D721Med (cell line): ENCODE measurements at regions not wholly inside any gene's neighbourhood (a gene's known extent, or its start where the extent isn't known, plus 50 kb on each side); places are given as distances from the start of the nearest gene placed in this dataset.

Source experiments
- DNase-seq: peaks from one replicate; pipeline ENCODE4 v3.0.0; 2011; ENCODE audit warnings: low spot score; ENCODE audit not compliant: insufficient read length
- FAIRE-seq: peaks from 2 replicates; lab custom pipeline; 2011; peaks lifted over from hg19 to GRCh38; lab: Jason Lieb, UNC
- CTCF ChIP-seq: IDR thresholded peaks from 2 replicates; pipeline ENCODE4 v1.5.1; 2012; ENCODE audit warnings: mild to moderate bottlenecking, control low read depth; ENCODE audit not compliant: insufficient read depth; ENCODE audit errors: missing control alignments

GRCh38 chr6:133594652-133595110, 294.2 kb upstream of the TCF21 start:
- no peak for TF ChIP-seq CTCF
- FAIRE-seq (no peak), DNase-seq (no peak)

DNA sequence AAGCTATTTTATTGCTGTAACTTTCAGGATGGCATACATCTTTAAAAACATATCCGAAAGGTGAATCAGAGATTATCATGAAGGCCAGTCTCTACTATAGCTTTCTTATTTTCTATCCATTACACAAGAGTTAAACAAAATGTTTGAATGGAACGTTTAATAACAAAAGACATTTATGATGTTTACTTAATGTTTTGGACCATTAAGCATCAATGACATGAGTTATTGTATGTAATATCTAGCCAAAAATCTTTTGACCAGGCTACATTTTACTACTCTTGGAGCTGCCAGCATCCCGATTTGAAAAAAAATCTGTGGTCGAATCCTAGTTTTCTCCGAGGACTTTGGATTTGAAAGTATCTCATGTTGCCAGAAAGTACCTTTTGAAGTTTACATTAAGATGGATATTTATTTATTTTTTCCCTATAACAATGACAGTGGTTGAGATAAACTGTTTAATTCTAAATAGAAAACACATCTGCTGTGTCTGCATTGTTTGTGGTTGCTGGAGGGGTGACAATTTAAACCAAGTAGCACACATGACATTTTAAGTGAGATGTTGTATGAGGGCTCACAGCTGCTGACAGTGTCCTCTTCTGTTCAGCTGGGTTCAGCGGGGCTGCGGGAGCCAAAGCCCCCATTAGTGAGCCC, 293.7 kb upstream of the TCF21 start:
- no peak for TF ChIP-seq CTCF
- no peak for DNase-seq
- no peak for FAIRE-seq

- DNase-seq (no peak), FAIRE-seq (no peak)
- TF ChIP-seq CTCF = no peak
Observed at GRCh38 chr6:133606852-133607251, 282.1 kb upstream of the TCF21 start.

- FAIRE-seq = no peak
- DNase-seq = no peak
Observed at GRCh38 chr6:133608620-133609019, 280.3 kb upstream of the TCF21 start.

GRCh38 chr6:133609415-133610226, 279.3 kb upstream of the TCF21 start:
- no peak for DNase-seq
- TF ChIP-seq CTCF = no peak
- FAIRE-seq = no peak

More at GRCh38 chr6:133608620-133609019, 280.3 kb upstream of the TCF21 start:
- no peak for TF ChIP-seq CTCF

GRCh38 chr6:133610227-133610840, 278.6 kb upstream of the TCF21 start:
- TF ChIP-seq CTCF = no peak
- DNase-seq (no peak), FAIRE-seq (no peak)
